SK-N-SH treated with all-trans-retinoic acid at 6 μM for 48 hours (cell line): ENCODE measurements at regions not wholly inside any gene's neighbourhood (a gene's known extent, or its start where the extent isn't known, plus 50 kb on each side); places are given as distances from the start of the nearest gene placed in this dataset.

ENCODE experiments used
- ATAC-seq: fragments of 200-7000 bp; cut with Tn5 transposase; 3 replicates; pipeline ENCODE4 v1.9.1; 2020; ENCODE audit warnings: mild to moderate bottlenecking, moderate library complexity
- BACH2 ChIP-seq: fragments of 250-450 bp; sonication (Bioruptor Pico); IDR thresholded peaks from 2 replicates; pipeline ENCODE4 v1.9.0; 2021; ENCODE audit warnings: mild to moderate bottlenecking, borderline replicate concordance
- CSDC2 ChIP-seq: fragments of 250-450 bp; sonication (Bioruptor Pico); IDR thresholded peaks from 2 replicates; pipeline ENCODE4 v1.5.0; 2020; ENCODE audit warnings: mild to moderate bottlenecking, moderate library complexity
- ESRRG ChIP-seq: fragments of 250-450 bp; sonication (Bioruptor Pico); IDR thresholded peaks from 2 replicates; pipeline ENCODE4 v1.6.1; 2021; ENCODE audit warnings: mild to moderate bottlenecking
- GLIS3 ChIP-seq: fragments of 250-450 bp; sonication (Bioruptor Pico); IDR thresholded peaks from 2 replicates; pipeline ENCODE4 v1.5.0; 2020; ENCODE audit warnings: mild to moderate bottlenecking, moderate library complexity
- ISL1 ChIP-seq: fragments of 250-450 bp; sonication (Bioruptor Pico); IDR thresholded peaks from 2 replicates; pipeline ENCODE4 v2.1.2; 2022; ENCODE audit warnings: mild to moderate bottlenecking, moderate library complexity
- OSR1 ChIP-seq: fragments of 250-450 bp; sonication (Bioruptor Pico); IDR thresholded peaks from 2 replicates; pipeline ENCODE4 v1.8.0; 2022; ENCODE audit warnings: moderate library complexity, mild to moderate bottlenecking, inconsistent platforms
- PPARA ChIP-seq: fragments of 250-450 bp; sonication (Bioruptor Pico); IDR thresholded peaks from 2 replicates; pipeline ENCODE4 v1.5.0; 2020; ENCODE audit warnings: mild to moderate bottlenecking, borderline replicate concordance
- RARB ChIP-seq: fragments of 250-450 bp; sonication (Bioruptor Pico); IDR thresholded peaks from 2 replicates; pipeline ENCODE4 v1.8.0; 2021; ENCODE audit warnings: mild to moderate bottlenecking, moderate library complexity
- SNAI2 ChIP-seq: fragments of 250-450 bp; sonication (Bioruptor Pico); IDR thresholded peaks from 2 replicates; pipeline ENCODE4 v1.5.0; 2020; ENCODE audit warnings: mild to moderate bottlenecking, moderate library complexity
- TCF4 ChIP-seq: fragments of 250-450 bp; sonication (Bioruptor Pico); IDR thresholded peaks from 2 replicates; pipeline ENCODE4 v1.8.0; 2021; ENCODE audit warnings: mild to moderate bottlenecking, moderate library complexity, borderline replicate concordance
- TOX ChIP-seq: fragments of 250-450 bp; sonication (Bioruptor Pico); IDR thresholded peaks from 2 replicates; pipeline ENCODE4 v1.8.0; 2021; ENCODE audit warnings: mild to moderate bottlenecking, moderate library complexity, borderline replicate concordance
- ZC3H10 ChIP-seq: fragments of 250-450 bp; sonication (Bioruptor Pico); IDR thresholded peaks from 2 replicates; pipeline ENCODE4 v1.5.1; 2021; ENCODE audit warnings: mild to moderate bottlenecking, moderate library complexity
- ZFP30 ChIP-seq: fragments of 450-650 bp; formaldehyde crosslinking; IDR thresholded peaks from 2 replicates; pipeline ENCODE4 v1.5.0; 2022; ENCODE audit warnings: mild to moderate bottlenecking, moderate library complexity
- ZNF565 ChIP-seq: fragments of 450-650 bp; formaldehyde crosslinking; conservative IDR thresholded peaks from 2 replicates; pipeline ENCODE4 v1.5.0; 2020; ENCODE audit warnings: low read depth, mild to moderate bottlenecking, moderate library complexity
- ZNF70 ChIP-seq: fragments of 450-650 bp; formaldehyde crosslinking; IDR thresholded peaks from 2 replicates; pipeline ENCODE4 v1.5.0; 2020; ENCODE audit warnings: mild to moderate bottlenecking, moderate library complexity
- ZNF8 ChIP-seq: fragments of 450-650 bp; formaldehyde crosslinking; IDR thresholded peaks from 2 replicates; pipeline ENCODE4 v1.5.0; 2020; ENCODE audit warnings: mild to moderate bottlenecking, moderate library complexity
- TF ChIP-seq, protein P1 (sequence below): fragments of 250-450 bp; sonication (Bioruptor Pico); IDR thresholded peaks from 2 replicates; pipeline ENCODE4 v1.5.0; 2020; ENCODE audit warnings: mild to moderate bottlenecking, moderate library complexity
- TF ChIP-seq, protein P2 (sequence below): fragments of 250-450 bp; sonication (Bioruptor Pico); IDR thresholded peaks from 2 replicates; pipeline ENCODE4 v1.5.1; 2021; ENCODE audit warnings: mild to moderate bottlenecking, moderate library complexity
- TF ChIP-seq, protein P3 (sequence below): fragments of 250-450 bp; sonication (Bioruptor Pico); IDR thresholded peaks from 2 replicates; pipeline ENCODE4 v1.5.1; 2020; ENCODE audit warnings: low read depth, mild to moderate bottlenecking, moderate library complexity
- TF ChIP-seq, protein P4 (sequence below): fragments of 250-450 bp; sonication (Bioruptor Pico); IDR thresholded peaks from 2 replicates; pipeline ENCODE4 v1.8.0; 2021; ENCODE audit warnings: low read depth, mild to moderate bottlenecking, moderate library complexity, borderline replicate concordance
- TF ChIP-seq, protein P5 (sequence below): fragments of 250-450 bp; sonication (Bioruptor Pico); IDR thresholded peaks from 2 replicates; pipeline ENCODE4 v1.8.0; 2020; ENCODE audit warnings: mild to moderate bottlenecking, moderate library complexity, borderline replicate concordance

DNA sequence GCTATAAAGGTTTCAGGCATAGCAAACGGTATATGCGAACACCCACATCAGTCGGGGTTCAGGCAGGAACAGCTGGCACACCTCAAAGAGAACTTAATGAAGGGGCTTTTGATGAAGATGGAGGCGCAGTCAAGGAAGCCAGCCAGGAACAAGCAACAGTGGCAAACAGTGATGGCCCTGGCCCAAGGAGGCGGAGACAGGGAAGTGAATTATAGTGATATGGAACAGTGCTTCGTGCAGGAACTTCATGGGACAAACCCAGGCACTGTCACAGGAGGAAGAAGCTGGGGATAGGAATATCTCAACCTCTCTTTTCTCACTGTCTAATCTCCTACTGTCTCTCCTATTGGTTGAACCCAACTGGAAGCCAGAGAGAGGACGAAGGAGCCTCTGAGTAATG lies 328.3 kb downstream of the AACS start:
- no peak for ATAC-seq

DNA sequence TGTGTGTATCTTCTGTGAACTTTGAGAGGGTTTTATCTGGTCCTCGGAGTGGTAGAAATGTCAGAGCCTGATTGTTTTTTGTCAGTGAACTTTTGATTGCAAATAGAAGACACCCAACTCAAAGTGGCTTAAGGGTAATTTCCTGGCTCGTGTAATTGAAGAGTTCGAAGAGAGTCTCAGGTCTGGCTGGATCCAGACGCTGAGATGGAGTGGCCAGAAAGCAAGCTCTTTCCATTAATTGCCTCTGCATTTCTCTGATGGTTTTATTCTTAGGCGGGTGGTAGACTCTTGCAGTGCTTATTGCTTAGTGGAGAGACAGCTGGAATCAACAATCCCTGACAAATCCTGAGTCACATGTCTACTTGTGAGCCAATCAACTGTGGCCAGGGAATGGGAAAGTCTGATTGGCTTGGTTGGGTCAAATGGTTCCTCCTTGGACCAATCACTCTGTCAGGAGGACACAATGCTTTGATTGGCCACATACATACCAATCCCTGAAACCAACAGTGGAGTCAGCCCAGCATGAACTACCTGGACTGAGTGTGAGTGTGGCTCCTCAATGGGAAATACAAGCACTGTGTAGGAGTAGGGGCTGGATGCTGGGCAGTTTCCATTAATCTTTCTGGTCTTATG lies 330.5 kb downstream of the AACS start:
- TF ChIP-seq, protein P1, sequence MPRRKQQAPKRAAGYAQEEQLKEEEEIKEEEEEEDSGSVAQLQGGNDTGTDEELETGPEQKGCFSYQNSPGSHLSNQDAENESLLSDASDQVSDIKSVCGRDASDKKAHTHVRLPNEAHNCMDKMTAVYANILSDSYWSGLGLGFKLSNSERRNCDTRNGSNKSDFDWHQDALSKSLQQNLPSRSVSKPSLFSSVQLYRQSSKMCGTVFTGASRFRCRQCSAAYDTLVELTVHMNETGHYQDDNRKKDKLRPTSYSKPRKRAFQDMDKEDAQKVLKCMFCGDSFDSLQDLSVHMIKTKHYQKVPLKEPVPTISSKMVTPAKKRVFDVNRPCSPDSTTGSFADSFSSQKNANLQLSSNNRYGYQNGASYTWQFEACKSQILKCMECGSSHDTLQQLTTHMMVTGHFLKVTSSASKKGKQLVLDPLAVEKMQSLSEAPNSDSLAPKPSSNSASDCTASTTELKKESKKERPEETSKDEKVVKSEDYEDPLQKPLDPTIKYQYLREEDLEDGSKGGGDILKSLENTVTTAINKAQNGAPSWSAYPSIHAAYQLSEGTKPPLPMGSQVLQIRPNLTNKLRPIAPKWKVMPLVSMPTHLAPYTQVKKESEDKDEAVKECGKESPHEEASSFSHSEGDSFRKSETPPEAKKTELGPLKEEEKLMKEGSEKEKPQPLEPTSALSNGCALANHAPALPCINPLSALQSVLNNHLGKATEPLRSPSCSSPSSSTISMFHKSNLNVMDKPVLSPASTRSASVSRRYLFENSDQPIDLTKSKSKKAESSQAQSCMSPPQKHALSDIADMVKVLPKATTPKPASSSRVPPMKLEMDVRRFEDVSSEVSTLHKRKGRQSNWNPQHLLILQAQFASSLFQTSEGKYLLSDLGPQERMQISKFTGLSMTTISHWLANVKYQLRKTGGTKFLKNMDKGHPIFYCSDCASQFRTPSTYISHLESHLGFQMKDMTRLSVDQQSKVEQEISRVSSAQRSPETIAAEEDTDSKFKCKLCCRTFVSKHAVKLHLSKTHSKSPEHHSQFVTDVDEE (CRISPR knock-in tag) = no peak
- no peak for TF ChIP-seq SNAI2
- TF ChIP-seq, protein P2, sequence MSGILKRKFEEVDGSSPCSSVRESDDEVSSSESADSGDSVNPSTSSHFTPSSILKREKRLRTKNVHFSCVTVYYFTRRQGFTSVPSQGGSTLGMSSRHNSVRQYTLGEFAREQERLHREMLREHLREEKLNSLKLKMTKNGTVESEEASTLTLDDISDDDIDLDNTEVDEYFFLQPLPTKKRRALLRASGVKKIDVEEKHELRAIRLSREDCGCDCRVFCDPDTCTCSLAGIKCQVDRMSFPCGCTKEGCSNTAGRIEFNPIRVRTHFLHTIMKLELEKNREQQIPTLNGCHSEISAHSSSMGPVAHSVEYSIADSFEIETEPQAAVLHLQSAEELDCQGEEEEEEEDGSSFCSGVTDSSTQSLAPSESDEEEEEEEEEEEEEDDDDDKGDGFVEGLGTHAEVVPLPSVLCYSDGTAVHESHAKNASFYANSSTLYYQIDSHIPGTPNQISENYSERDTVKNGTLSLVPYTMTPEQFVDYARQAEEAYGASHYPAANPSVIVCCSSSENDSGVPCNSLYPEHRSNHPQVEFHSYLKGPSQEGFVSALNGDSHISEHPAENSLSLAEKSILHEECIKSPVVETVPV = no peak
- no peak for TF ChIP-seq RARB (CRISPR knock-in tag)
- no peak for TF ChIP-seq ZNF8 (CRISPR knock-in tag)
- TF ChIP-seq CSDC2 (CRISPR knock-in tag) = no peak
- TF ChIP-seq, all 23 proteins: peak for 0
- no peak for ATAC-seq

More for the DNA sequence above, 328.3 kb downstream of the AACS start:
- TF ChIP-seq ISL1 (CRISPR knock-in tag) (no peak), TOX (CRISPR knock-in tag) (no peak), ZC3H10 (CRISPR knock-in tag) (no peak), BACH2 (CRISPR knock-in tag) (no peak), ZNF565 (no peak), GLIS3 (CRISPR knock-in tag) (no peak), TCF4 (CRISPR knock-in tag) (no peak), OSR1 (no peak), PPARA (no peak)
- TF ChIP-seq, protein P3, sequence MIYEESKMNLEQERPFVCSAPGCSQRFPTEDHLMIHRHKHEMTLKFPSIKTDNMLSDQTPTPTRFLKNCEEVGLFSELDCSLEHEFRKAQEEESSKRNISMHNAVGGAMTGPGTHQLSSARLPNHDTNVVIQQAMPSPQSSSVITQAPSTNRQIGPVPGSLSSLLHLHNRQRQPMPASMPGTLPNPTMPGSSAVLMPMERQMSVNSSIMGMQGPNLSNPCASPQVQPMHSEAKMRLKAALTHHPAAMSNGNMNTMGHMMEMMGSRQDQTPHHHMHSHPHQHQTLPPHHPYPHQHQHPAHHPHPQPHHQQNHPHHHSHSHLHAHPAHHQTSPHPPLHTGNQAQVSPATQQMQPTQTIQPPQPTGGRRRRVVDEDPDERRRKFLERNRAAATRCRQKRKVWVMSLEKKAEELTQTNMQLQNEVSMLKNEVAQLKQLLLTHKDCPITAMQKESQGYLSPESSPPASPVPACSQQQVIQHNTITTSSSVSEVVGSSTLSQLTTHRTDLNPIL (CRISPR knock-in tag) = no peak
- TF ChIP-seq, protein P2 = no peak
- TF ChIP-seq, protein P4, sequence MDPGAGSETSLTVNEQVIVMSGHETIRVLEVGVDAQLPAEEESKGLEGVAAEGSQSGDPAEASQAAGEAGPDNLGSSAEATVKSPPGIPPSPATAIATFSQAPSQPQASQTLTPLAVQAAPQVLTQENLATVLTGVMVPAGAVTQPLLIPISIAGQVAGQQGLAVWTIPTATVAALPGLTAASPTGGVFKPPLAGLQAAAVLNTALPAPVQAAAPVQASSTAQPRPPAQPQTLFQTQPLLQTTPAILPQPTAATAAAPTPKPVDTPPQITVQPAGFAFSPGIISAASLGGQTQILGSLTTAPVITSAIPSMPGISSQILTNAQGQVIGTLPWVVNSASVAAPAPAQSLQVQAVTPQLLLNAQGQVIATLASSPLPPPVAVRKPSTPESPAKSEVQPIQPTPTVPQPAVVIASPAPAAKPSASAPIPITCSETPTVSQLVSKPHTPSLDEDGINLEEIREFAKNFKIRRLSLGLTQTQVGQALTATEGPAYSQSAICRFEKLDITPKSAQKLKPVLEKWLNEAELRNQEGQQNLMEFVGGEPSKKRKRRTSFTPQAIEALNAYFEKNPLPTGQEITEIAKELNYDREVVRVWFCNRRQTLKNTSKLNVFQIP (CRISPR knock-in tag) = no peak

DNA sequence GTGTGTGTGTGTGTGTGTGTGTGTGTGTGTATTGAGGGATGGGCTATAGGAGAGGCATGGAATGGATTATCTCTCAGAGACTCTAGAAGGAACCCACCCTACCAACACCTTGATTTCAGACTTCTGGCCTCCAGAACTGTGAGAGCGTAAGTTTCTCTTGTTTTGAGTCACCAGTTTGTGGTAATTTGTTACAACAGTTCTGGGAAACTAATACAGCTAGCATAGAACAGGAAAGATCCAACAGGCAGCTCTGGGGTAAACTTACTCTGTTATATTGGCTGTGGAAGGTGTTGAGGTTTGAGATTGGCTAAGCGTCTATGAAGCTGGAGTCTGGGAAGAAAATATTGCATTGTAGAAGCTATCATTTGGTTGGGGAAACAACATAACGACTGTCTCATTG lies 334.3 kb downstream of the AACS start:
- no peak for TF ChIP-seq PPARA
- TF ChIP-seq, protein P1 (CRISPR knock-in tag) = no peak
- TF ChIP-seq RARB (CRISPR knock-in tag) = no peak
- no peak for TF ChIP-seq ZNF70 (CRISPR knock-in tag)
- TF ChIP-seq, protein P2 = no peak
- TF ChIP-seq ZNF8 (CRISPR knock-in tag) = no peak
- TF ChIP-seq SNAI2 = no peak
- no peak for TF ChIP-seq GLIS3 (CRISPR knock-in tag)
- no peak for TF ChIP-seq TOX (CRISPR knock-in tag)
- TF ChIP-seq ESRRG (CRISPR knock-in tag) = no peak
- TF ChIP-seq, protein P5, sequence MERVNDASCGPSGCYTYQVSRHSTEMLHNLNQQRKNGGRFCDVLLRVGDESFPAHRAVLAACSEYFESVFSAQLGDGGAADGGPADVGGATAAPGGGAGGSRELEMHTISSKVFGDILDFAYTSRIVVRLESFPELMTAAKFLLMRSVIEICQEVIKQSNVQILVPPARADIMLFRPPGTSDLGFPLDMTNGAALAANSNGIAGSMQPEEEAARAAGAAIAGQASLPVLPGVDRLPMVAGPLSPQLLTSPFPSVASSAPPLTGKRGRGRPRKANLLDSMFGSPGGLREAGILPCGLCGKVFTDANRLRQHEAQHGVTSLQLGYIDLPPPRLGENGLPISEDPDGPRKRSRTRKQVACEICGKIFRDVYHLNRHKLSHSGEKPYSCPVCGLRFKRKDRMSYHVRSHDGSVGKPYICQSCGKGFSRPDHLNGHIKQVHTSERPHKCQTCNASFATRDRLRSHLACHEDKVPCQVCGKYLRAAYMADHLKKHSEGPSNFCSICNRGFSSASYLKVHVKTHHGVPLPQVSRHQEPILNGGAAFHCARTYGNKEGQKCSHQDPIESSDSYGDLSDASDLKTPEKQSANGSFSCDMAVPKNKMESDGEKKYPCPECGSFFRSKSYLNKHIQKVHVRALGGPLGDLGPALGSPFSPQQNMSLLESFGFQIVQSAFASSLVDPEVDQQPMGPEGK = no peak
- TF ChIP-seq ZFP30 (CRISPR knock-in tag) = no peak
- ATAC-seq = no peak
